ENCODE measurements at regions not wholly inside any gene's neighbourhood (a gene's known extent, or its start where the extent isn't known, plus 50 kb on each side); places are given as distances from the start of the nearest gene placed in this dataset.

DNA sequence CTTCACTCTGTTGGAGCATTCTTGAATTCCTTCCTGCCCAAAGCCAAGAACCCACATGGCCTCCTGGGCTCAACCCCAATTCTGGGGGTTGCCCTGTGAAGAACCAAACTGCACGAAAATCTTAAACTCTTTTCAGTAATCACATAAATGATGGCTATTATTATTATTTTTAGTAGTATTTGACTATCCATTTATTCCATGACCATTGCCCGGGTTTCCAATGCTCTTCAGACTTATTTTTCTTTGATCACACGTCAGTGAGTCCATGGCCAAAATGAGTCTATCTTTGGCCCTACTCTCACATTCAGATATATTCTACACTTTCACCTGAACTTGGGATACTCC is 185.9 kb downstream of the AVL9 start:
- no peak overlapping the region for H3K4me2 ChIP-seq (ENCODE audit: low read depth, low read length)
- WGBS, 2 experiments (ENCODE audit: extremely low coverage in 2 of 2, insufficient read length in 1 of 2) = no CpG with 5 or more reads among the region's 3 CpGs
- H2AFZ ChIP-seq (replicated peaks; ENCODE audit: low read length, poor library complexity) = no peak overlapping the region

More for the DNA sequence above, 185.9 kb downstream of the AVL9 start:
- in situ Hi-C loops (cut with MboI; ENCODE audit: low sequenced_read_pairs) = no loop called here
- H3K23ac ChIP-seq (ENCODE audit: low read depth, low read length) = no peak overlapping the region
- H3K36me3 ChIP-seq (ENCODE audit: control insufficient read depth, insufficient read depth, low read length) = no peaks in the 10 kb centered on the region
- no peak overlapping the region for H2BK20ac ChIP-seq (ENCODE audit: low read depth, low read length)
- TF ChIP-seq RFX5 (IDR thresholded peaks at IDR 0.05; ENCODE audit: low read depth, low read length) (no peak), MXI1 (IDR thresholded peaks at IDR 0.05; ENCODE audit: borderline replicate concordance, low read depth, low read length) (no peak), SMC3 (IDR thresholded peaks at IDR 0.05; ENCODE audit: low read depth, low read length) (no peak), BHLHE40 (IDR thresholded peaks at IDR 0.05; ENCODE audit: low read depth, low read length) (no peak), NFE2L2 (IDR thresholded peaks at IDR 0.05; ENCODE audit: low read depth, low read length) (no peak), RAD21 (IDR thresholded peaks at IDR 0.05; ENCODE audit: low read length) (no peak), RCOR1 (IDR thresholded peaks at IDR 0.05; ENCODE audit: insufficient replicate concordance, low read length) (no peak)
- TF ChIP-seq, protein P1, sequence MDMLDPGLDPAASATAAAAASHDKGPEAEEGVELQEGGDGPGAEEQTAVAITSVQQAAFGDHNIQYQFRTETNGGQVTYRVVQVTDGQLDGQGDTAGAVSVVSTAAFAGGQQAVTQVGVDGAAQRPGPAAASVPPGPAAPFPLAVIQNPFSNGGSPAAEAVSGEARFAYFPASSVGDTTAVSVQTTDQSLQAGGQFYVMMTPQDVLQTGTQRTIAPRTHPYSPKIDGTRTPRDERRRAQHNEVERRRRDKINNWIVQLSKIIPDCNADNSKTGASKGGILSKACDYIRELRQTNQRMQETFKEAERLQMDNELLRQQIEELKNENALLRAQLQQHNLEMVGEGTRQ (IDR thresholded peaks at IDR 0.05; ENCODE audit: low read depth, low read length) = no peak
- H3K9me1 ChIP-seq (ENCODE audit: insufficient read depth, low read length) = no peaks in the 10 kb centered on the region
- 0 out of 2 replicates have a peak overlapping the region, but pooled peaks have one; percentile 1 for H3K56ac ChIP-seq (ENCODE audit: extremely low read depth, insufficient read depth, low read length)
- H4K8ac ChIP-seq (ENCODE audit: low read depth in 2 of 2, low read length in 2 of 2) = no peak overlapping the region
- dilution Hi-C loops (cut with HindIII; ENCODE audit: low sequenced_read_pairs, unreplicated experiment) = no loop called here
- ATAC-seq (ENCODE audit: low read depth) (no peak), DNase-seq (no peak)
- H3K9me3 ChIP-seq (ENCODE audit: control insufficient read depth, insufficient read depth, low read length) = no peaks in the 10 kb centered on the region
- ChIA-PET POLR2A (ENCODE audit: unreplicated experiment) (no interaction called here), CTCF (no interaction called here)
- H2BK5ac ChIP-seq (ENCODE audit: low read depth, low read length, poor library complexity, severe bottlenecking) = no peak overlapping the region
- H3K27me3 ChIP-seq (ENCODE audit: control insufficient read depth, insufficient read depth, low read length) = no peaks in the 10 kb centered on the region
- no peak overlapping the region for H4K5ac ChIP-seq (ENCODE audit: low read depth, low read length)
- BruUV-seq (replicated peaks) = TSS peak; percentile 95
- H3K79me1 ChIP-seq (ENCODE audit: low read depth in 1 of 2, low read length in 2 of 2) = no peaks in the 10 kb centered on the region
- no peak overlapping the region for H3K4me3 ChIP-seq (ENCODE audit: insufficient read depth, low read depth, low read length)
- H3K18ac ChIP-seq (ENCODE audit: low read depth, low read length) = no peak overlapping the region
- no peak overlapping the region for H2BK15ac ChIP-seq (ENCODE audit: low read depth, low read length)
- H2BK120ac ChIP-seq (ENCODE audit: low read depth, low read length) = no peak overlapping the region
- no peak overlapping the region for H2AK5ac ChIP-seq (ENCODE audit: low read depth, low read length)
- H4K20me1 ChIP-seq (ENCODE audit: insufficient read depth, low read length) = no peaks in the 10 kb centered on the region
- H2AK9ac ChIP-seq (replicated peaks; ENCODE audit: low read depth, low read length, poor library complexity) = no peak overlapping the region
- no peak overlapping the region for H3K4ac ChIP-seq (ENCODE audit: low read depth, low read length)
- H3K4me1 ChIP-seq (ENCODE audit: control insufficient read depth, insufficient read depth, low read length) = peaks cover 2% of the 10 kb centered on the region; the same call in 1 of the 2 replicates
- no peak overlapping the region for H4K91ac ChIP-seq (ENCODE audit: insufficient read depth, low read depth, low read length)
- H3K14ac ChIP-seq (replicated peaks; ENCODE audit: low read depth, low read length) = peak overlapping the region; percentile 41; the same call in 1 of the 2 replicates
- intact Hi-C loops (cut with micrococcal nuclease) = no loop called here
- peak overlapping the region; percentile 44; the same call in 1 of the 2 replicates for H3K27ac ChIP-seq (ENCODE audit: insufficient read depth, low read length)
- H3K9ac ChIP-seq (ENCODE audit: low read depth, low read length) = no peak overlapping the region
